HL-60 (cell line): ENCODE measurements at regions not wholly inside any gene's neighbourhood (a gene's known extent, or its start where the extent isn't known, plus 50 kb on each side); places are given as distances from the start of the nearest gene placed in this dataset.

Source experiments
- DNase-seq, 2 experiments: peaks; one replicate each; pipeline ENCODE4 v3.0.0-alpha.2; 2010 to 2020; ENCODE audit warnings: low read depth in 1 of 2, low spot score in 1 of 2
- H3K27ac ChIP-seq: fragments of 250-450 bp; sonication (Bioruptor Pico); replicated peaks from 2 replicates; pipeline ENCODE4 v1.5.1; 2020; ENCODE audit warnings: mild to moderate bottlenecking, moderate library complexity
- H3K27me3 ChIP-seq: fragments of 250-450 bp; sonication (Bioruptor Pico); 2 replicates; pipeline ENCODE4 v1.5.1; 2021; ENCODE audit warnings: mild to moderate bottlenecking, moderate library complexity; ENCODE audit not compliant: insufficient read depth, poor library complexity, severe bottlenecking
- H3K4me3 ChIP-seq: replicated peaks from 2 replicates; pipeline ENCODE4 v1.5.1; 2011; ENCODE audit warnings: mild to moderate bottlenecking, control low read depth, low read length; ENCODE audit not compliant: insufficient read depth
- CTCF ChIP-seq: IDR thresholded peaks from one replicate; pipeline ENCODE4 v1.5.1; 2011; ENCODE audit warnings: low read length, control low read depth, inconsistent platforms; ENCODE audit not compliant: insufficient read depth
- GABPA ChIP-seq: IDR thresholded peaks from 2 replicates; pipeline ENCODE4 v1.6.1; 2012; ENCODE audit warnings: low read depth
- POLR2AphosphoS5 ChIP-seq: IDR thresholded peaks from 2 replicates; pipeline ENCODE4 v1.6.1; 2012; ENCODE audit warnings: low read depth
- REST ChIP-seq: IDR thresholded peaks from 2 replicates; pipeline ENCODE4 v1.6.1; 2012; ENCODE audit warnings: low read depth; ENCODE audit not compliant: insufficient replicate concordance
- SPI1 ChIP-seq: IDR thresholded peaks from 2 replicates; pipeline ENCODE4 v1.6.1; 2012; ENCODE audit warnings: low read depth, mild to moderate bottlenecking, borderline replicate concordance

- Histone ChIP-seq H3K27ac (no peak overlapping the region), H3K4me3 (no peak overlapping the region), H3K27me3 (peaks cover 23% of the 10 kb centered on the region)
- DNase-seq = no peak
- TF ChIP-seq SPI1 (no peak), CTCF (no peak), GABPA (no peak), POLR2AphosphoS5 (no peak), REST (no peak)
Measured at GRCh38 chr18:47484068-47484467, 232.6 kb upstream of the SKOR2 start.

- TF ChIP-seq REST (no peak), CTCF (no peak), GABPA (no peak), SPI1 (no peak), POLR2AphosphoS5 (no peak)
- Histone ChIP-seq H3K27ac (no peak overlapping the region), H3K4me3 (no peak overlapping the region), H3K27me3 (peaks cover 15% of the 10 kb centered on the region)
- no peak for DNase-seq
Measured at GRCh38 chr18:47480166-47480565, 228.7 kb upstream of the SKOR2 start.

- H3K4me3 ChIP-seq = no peak overlapping the region
- H3K27me3 ChIP-seq = peaks cover 18% of the 10 kb centered on the region
- DNase-seq = no peak
- no peak overlapping the region for H3K27ac ChIP-seq
- TF ChIP-seq POLR2AphosphoS5 (no peak), GABPA (no peak), REST (no peak), SPI1 (no peak), CTCF (no peak)
Measured at GRCh38 chr18:47471784-47472183, 220.3 kb upstream of the SKOR2 start.
